CD14-positive monocyte (primary cell): ENCODE measurements at regions not wholly inside any gene's neighbourhood (a gene's known extent, or its start where the extent isn't known, plus 50 kb on each side); places are given as distances from the start of the nearest gene placed in this dataset.

Experiments used
- DNase-seq, 3 donors: peaks; one replicate each; pipeline ENCODE4 v3.0.0-alpha.2; 2011 to 2022
- H2AFZ ChIP-seq: 2 replicates; pipeline ENCODE4 v1.6.0; 2012; ENCODE audit warnings: mild to moderate bottlenecking, low read depth, low read length, inconsistent platforms; ENCODE audit not compliant: insufficient read depth, poor library complexity, severe bottlenecking
- H3K27ac ChIP-seq, 2 donors: 1 replicate in 1 of 2; 2 replicates in 1 of 2; pipeline ENCODE4 v1.5.1; 2012 to 2013; ENCODE audit warnings: low read length in 2 of 2, control low read depth in 1 of 2, inconsistent platforms in 1 of 2, low read depth in 1 of 2, mild to moderate bottlenecking in 1 of 2
- H3K27me3 ChIP-seq, 2 donors: one replicate each; pipeline versions ENCODE4 v1.6.0 to v1.6.1; 2011 to 2013; ENCODE audit warnings: low read length in 2 of 2; ENCODE audit not compliant: control insufficient read depth in 2 of 2, insufficient read depth in 2 of 2
- H3K36me3 ChIP-seq, 2 donors: replicated peaks in 1 of 2; 1 replicate in 1 of 2; 2 replicates in 1 of 2; pipeline versions ENCODE4 v1.5.1 to v1.6.1; 2012 to 2013; ENCODE audit warnings: low read length in 2 of 2, control low read depth in 1 of 2, inconsistent platforms in 1 of 2, mild to moderate bottlenecking in 1 of 2; ENCODE audit not compliant: insufficient read depth in 2 of 2, control insufficient read depth in 1 of 2
- H3K4me1 ChIP-seq, 2 donors: 1 replicate in 1 of 2; 2 replicates in 1 of 2; pipeline versions ENCODE4 v1.5.1 to v1.6.1; 2012 to 2013; ENCODE audit warnings: low read length in 2 of 2, control low read depth in 1 of 2, inconsistent platforms in 1 of 2, mild to moderate bottlenecking in 1 of 2, moderate library complexity in 1 of 2; ENCODE audit not compliant: insufficient read depth in 2 of 2, control insufficient read depth in 1 of 2
- H3K4me2 ChIP-seq: replicated peaks from 2 replicates; pipeline ENCODE3; 2012; ENCODE audit warnings: low read length, moderate library complexity, mild to moderate bottlenecking; ENCODE audit not compliant: poor library complexity, severe bottlenecking; ENCODE audit errors: extremely low read depth
- H3K4me3 ChIP-seq, 3 experiments: fragments of 200-600 bp in 1 of 3; sonication (generic) in 1 of 3; replicated peaks in 1 of 3; 1 replicate in 2 of 3; 2 replicates in 1 of 3; pipeline ENCODE4 v1.5.1; 2011 to 2013; ENCODE audit warnings: low read length in 3 of 3, mild to moderate bottlenecking in 3 of 3, control low read depth in 2 of 3, low read depth in 2 of 3, inconsistent platforms in 1 of 3, moderate library complexity in 1 of 3
- H3K79me2 ChIP-seq: 2 replicates; pipeline ENCODE4 v1.6.0; 2012; ENCODE audit warnings: mild to moderate bottlenecking, control low read depth, inconsistent platforms, low read length, moderate library complexity; ENCODE audit not compliant: insufficient read depth
- H3K9ac ChIP-seq: 2 replicates; pipeline ENCODE4 v1.6.0; 2017; ENCODE audit warnings: low read length, mild to moderate bottlenecking; ENCODE audit not compliant: insufficient read depth, poor library complexity, severe bottlenecking
- H3K9me3 ChIP-seq, 2 donors: replicated peaks in 1 of 2; 1 replicate in 1 of 2; 2 replicates in 1 of 2; pipeline versions ENCODE4 v1.5.1 to v1.6.1; 2012 to 2013; ENCODE audit warnings: low read length in 2 of 2, control low read depth in 1 of 2; ENCODE audit not compliant: control insufficient read depth in 1 of 2, insufficient read depth in 1 of 2
- H4K20me1 ChIP-seq: 2 replicates; pipeline ENCODE4 v1.6.0; 2012; ENCODE audit warnings: mild to moderate bottlenecking, low read length, control low read depth, moderate library complexity; ENCODE audit not compliant: insufficient read depth
- H3K27ac Mint-ChIP-seq, 7 donors: one replicate each; pipeline ENCODE4 v1.8.0; 2020; ENCODE audit warnings: mild to moderate bottlenecking in 7 of 7, mixed read lengths in 7 of 7, moderate library complexity in 6 of 7, inconsistent platforms in 2 of 7
- H3K27me3 Mint-ChIP-seq, 3 donors: one replicate each; pipeline ENCODE4 v1.8.0; 2021 to 2022; ENCODE audit warnings: low read depth in 3 of 3, mild to moderate bottlenecking in 3 of 3, mixed read lengths in 3 of 3, moderate library complexity in 3 of 3, inconsistent platforms in 1 of 3
- H3K36me3 Mint-ChIP-seq, 2 donors: one replicate each; pipeline ENCODE4 v1.8.0; 2020; ENCODE audit warnings: mixed read lengths in 2 of 2, inconsistent platforms in 1 of 2, mild to moderate bottlenecking in 1 of 2
- H3K4me1 Mint-ChIP-seq: one replicate; pipeline ENCODE4 v1.8.0; 2020; ENCODE audit warnings: mild to moderate bottlenecking, mixed read lengths
- H3K4me3 Mint-ChIP-seq, 2 donors: one replicate each; pipeline ENCODE4 v1.8.0; 2020; ENCODE audit warnings: mild to moderate bottlenecking in 2 of 2, mixed read lengths in 2 of 2, moderate library complexity in 1 of 2
- H3K9me3 Mint-ChIP-seq, 7 donors: one replicate each; pipeline ENCODE4 v1.8.0; 2020 to 2022; ENCODE audit warnings: mixed read lengths in 7 of 7, mild to moderate bottlenecking in 6 of 7, moderate library complexity in 6 of 7, inconsistent platforms in 2 of 7
- WGBS: methylation state at CpG from one replicate; pipeline ENCODE4 v1.1.5; 2013; ENCODE audit warnings: missing lambda C conversion rate; ENCODE audit not compliant: insufficient coverage; 5-methylcytosine and 5-hydroxymethylcytosine counted together
- intact Hi-C, 2 donors: fragments of 100-400 bp; cut with micrococcal nuclease; formaldehyde crosslinking; loops; one replicate each; pipeline versions ENCODE4 v1.15.0 to v1.15.1; 2023
- TF ChIP-seq, protein P1 (sequence below): fragments of 200-600 bp; IDR thresholded peaks from one replicate; pipeline ENCODE4 v1.8.0; 2022; ENCODE audit warnings: antibody characterized with exemption, mild to moderate bottlenecking

DNA sequence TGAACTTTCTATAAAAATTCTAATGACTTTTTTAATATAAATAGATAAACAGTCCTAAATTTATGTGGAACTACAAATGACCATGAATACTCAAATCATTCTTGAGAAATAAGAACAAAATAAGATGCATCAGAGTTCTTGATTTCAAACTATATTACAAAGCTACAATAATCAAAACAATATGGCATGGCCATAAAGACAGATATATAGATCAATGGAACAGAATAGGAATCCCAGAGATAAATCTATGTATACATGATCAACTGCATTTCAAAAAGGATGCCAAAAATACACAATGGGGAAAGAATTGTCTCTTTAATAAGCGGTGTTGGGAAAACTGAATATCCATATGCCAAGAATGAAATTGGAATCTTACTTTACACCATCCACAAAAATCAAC is 98.4 kb upstream of the IL15 start:
- H3K9me3 Mint-ChIP-seq, result peaks cover 7 to 26% (median 21%) of the 10 kb centered on the region in 7 donors
- Histone ChIP-seq H3K4me1 (no peaks in the 10 kb centered on the region), H3K4me2 (no peak overlapping the region), H4K20me1 (no peaks in the 10 kb centered on the region), H3K9me3 (peaks cover 0 to 6% of the 10 kb centered on the region in 2 donors), H3K36me3 (no peaks in the 10 kb centered on the region), H3K79me2 (no peaks in the 10 kb centered on the region), H3K4me3 (no peak overlapping the region), H3K27ac (no peak overlapping the region), H2AFZ (no peak overlapping the region), H3K9ac (no peak overlapping the region), H3K27me3 (no peaks in the 10 kb centered on the region)
- TF ChIP-seq, protein P1, sequence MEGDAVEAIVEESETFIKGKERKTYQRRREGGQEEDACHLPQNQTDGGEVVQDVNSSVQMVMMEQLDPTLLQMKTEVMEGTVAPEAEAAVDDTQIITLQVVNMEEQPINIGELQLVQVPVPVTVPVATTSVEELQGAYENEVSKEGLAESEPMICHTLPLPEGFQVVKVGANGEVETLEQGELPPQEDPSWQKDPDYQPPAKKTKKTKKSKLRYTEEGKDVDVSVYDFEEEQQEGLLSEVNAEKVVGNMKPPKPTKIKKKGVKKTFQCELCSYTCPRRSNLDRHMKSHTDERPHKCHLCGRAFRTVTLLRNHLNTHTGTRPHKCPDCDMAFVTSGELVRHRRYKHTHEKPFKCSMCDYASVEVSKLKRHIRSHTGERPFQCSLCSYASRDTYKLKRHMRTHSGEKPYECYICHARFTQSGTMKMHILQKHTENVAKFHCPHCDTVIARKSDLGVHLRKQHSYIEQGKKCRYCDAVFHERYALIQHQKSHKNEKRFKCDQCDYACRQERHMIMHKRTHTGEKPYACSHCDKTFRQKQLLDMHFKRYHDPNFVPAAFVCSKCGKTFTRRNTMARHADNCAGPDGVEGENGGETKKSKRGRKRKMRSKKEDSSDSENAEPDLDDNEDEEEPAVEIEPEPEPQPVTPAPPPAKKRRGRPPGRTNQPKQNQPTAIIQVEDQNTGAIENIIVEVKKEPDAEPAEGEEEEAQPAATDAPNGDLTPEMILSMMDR, result no peak
- DNase-seq, result no peak
- H3K4me1 Mint-ChIP-seq, result no peaks in the 10 kb centered on the region
- no peak overlapping the region for H3K27ac Mint-ChIP-seq
- intact Hi-C loops, result no loop called here
- H3K27me3 Mint-ChIP-seq, result peaks cover 0 to 1% (median 0%) of the 10 kb centered on the region in 3 donors
- no peak overlapping the region for H3K4me3 Mint-ChIP-seq
- no CpG with 5 or more reads among the region's 1 CpG for WGBS
- no peaks in the 10 kb centered on the region for H3K36me3 Mint-ChIP-seq

DNA sequence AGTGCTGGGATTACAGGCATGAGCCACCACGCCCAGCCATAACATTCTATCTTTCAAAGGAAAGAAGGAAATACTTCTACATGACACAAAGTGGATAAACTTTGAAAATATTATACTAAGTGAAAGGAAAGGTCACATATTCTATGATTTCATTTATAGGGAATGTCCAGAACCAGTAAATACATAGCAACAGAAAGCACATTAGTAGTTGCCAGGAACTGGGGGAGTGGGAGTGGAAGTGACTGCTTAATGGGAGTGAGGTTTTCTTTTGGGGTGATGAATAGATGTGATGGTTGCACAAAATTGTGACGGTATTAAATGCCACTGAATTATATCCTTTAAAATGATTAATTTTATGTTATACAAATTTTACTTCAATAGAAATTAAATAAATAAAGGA is 95.7 kb upstream of the IL15 start:
- WGBS, result no CpG with 5 or more reads among the region's 2 CpGs
- H3K36me3 Mint-ChIP-seq, result no peaks in the 10 kb centered on the region
- H3K4me3 Mint-ChIP-seq, result no peak overlapping the region
- H3K4me3 ChIP-seq, result no peak overlapping the region
- peaks cover 0 to 6% of the 10 kb centered on the region in 2 donors for H3K9me3 ChIP-seq
- no peaks in the 10 kb centered on the region for H3K4me1 Mint-ChIP-seq
- no peaks in the 10 kb centered on the region for H3K27me3 ChIP-seq
- H2AFZ ChIP-seq, result no peak overlapping the region
- TF ChIP-seq, protein P1, result no peak
- H3K36me3 ChIP-seq, result no peaks in the 10 kb centered on the region
- peaks cover 4 to 22% (median 21%) of the 10 kb centered on the region in 7 donors for H3K9me3 Mint-ChIP-seq
- H3K27me3 Mint-ChIP-seq, result no peaks in the 10 kb centered on the region
- no peaks in the 10 kb centered on the region for H3K4me1 ChIP-seq
- H3K27ac Mint-ChIP-seq, result no peak overlapping the region
- H3K79me2 ChIP-seq, result no peaks in the 10 kb centered on the region
- H3K4me2 ChIP-seq, result no peak overlapping the region
- no peaks in the 10 kb centered on the region for H4K20me1 ChIP-seq
- no peak for DNase-seq
- no peak overlapping the region for H3K9ac ChIP-seq
- no peak overlapping the region for H3K27ac ChIP-seq
- intact Hi-C loops, result no loop called here
